NCI-H1930 (cell line): ENCODE measurements at regions not wholly inside any gene's neighbourhood (a gene's known extent, or its start where the extent isn't known, plus 50 kb on each side); places are given as distances from the start of the nearest gene placed in this dataset.
A peak's percentile ranks its signal among the peaks of the same experiment; 100 is the strongest.
"Not testable (repeated sequence)": the region's sequence is repeated elsewhere in the genome, so short reads cannot be mapped to it uniquely, and the experiment has no call there.

Experiments used
- DNase-seq, 2 experiments: peaks; one replicate each; lab custom pipeline; 2025; lab: John Stamatoyannopoulos, UW

- DNase-seq, result no peak
Observed at GRCh38 chr9:105114318-105114717, 130.1 kb upstream of the SLC44A1 start.

- no peak for DNase-seq
Observed at GRCh38 chr9:105114964-105115728, 129.3 kb upstream of the SLC44A1 start.

- no peak for DNase-seq
Observed at GRCh38 chr9:105116052-105116868, 128.2 kb upstream of the SLC44A1 start.

GRCh38 chr9:105117234-105117633 is 127.2 kb upstream of the SLC44A1 start:
- no peak for DNase-seq

GRCh38 chr9:105118636-105119035 is 125.8 kb upstream of the SLC44A1 start:
- DNase-seq, result no peak

- DNase-seq, result no peak
Observed at GRCh38 chr9:105119156-105119555, 125.3 kb upstream of the SLC44A1 start.

- DNase-seq, result no peak
Observed at GRCh38 chr9:105121861-105122430, 122.5 kb upstream of the SLC44A1 start.

- not testable (repeated sequence) for DNase-seq
Observed at GRCh38 chr9:105124598-105124997, 119.9 kb upstream of the SLC44A1 start.

- DNase-seq, result no peak
Observed at GRCh38 chr9:105126226-105126625, 118.2 kb upstream of the SLC44A1 start.

GRCh38 chr9:105127863-105128220 is 116.6 kb upstream of the SLC44A1 start:
- DNase-seq, result no peak

GRCh38 chr9:105128908-105129600 is 115.4 kb upstream of the SLC44A1 start:
- no peak for DNase-seq

- no peak for DNase-seq
Observed at GRCh38 chr9:105129731-105130130, 114.7 kb upstream of the SLC44A1 start.

GRCh38 chr9:105131981-105132380 is 112.5 kb upstream of the SLC44A1 start:
- no peak for DNase-seq

GRCh38 chr9:105132606-105133005 is 111.8 kb upstream of the SLC44A1 start:
- no peak for DNase-seq

- peak in 1 of 2 experiments; percentile 15 for DNase-seq
Observed at GRCh38 chr9:105138306-105138801, 106.1 kb upstream of the SLC44A1 start.

- DNase-seq, result no peak
Observed at GRCh38 chr9:105141146-105141975, 103.1 kb upstream of the SLC44A1 start.

- DNase-seq, result no peak
Observed at GRCh38 chr9:105141976-105142250, 102.5 kb upstream of the SLC44A1 start.

- DNase-seq, result no peak
Observed at GRCh38 chr9:105142406-105143135, 101.9 kb upstream of the SLC44A1 start.

GRCh38 chr9:105143136-105143430 is 101.4 kb upstream of the SLC44A1 start:
- DNase-seq, result no peak

- no peak for DNase-seq
Observed at GRCh38 chr9:105144076-105144475, 100.4 kb upstream of the SLC44A1 start.

GRCh38 chr9:105144841-105145240 is 99.6 kb upstream of the SLC44A1 start:
- DNase-seq, result no peak
